GM18909 (cell line): ENCODE measurements at regions not wholly inside any gene's neighbourhood (a gene's known extent, or its start where the extent isn't known, plus 50 kb on each side); places are given as distances from the start of the nearest gene placed in this dataset.
"Not testable (repeated sequence)": the region's sequence is repeated elsewhere in the genome, so short reads cannot be mapped to it uniquely, and the experiment has no call there.

Experiments
- ATAC-seq: cut with Tn5 transposase; IDR thresholded peaks from one replicate; pipeline ENCODE4 v1.9.1; 2021; ENCODE audit warnings: mild to moderate bottlenecking; ENCODE audit not compliant: unreplicated experiment, poor library complexity

GRCh38 chr6:130697995-130698535 lies 129.1 kb upstream of the SMLR1 start:
- ATAC-seq, result peak; percentile 89

GRCh38 chr6:130699742-130700141 lies 127.5 kb upstream of the SMLR1 start:
- no peak for ATAC-seq

- no peak for ATAC-seq
Observed at GRCh38 chr6:130700397-130700796, 126.8 kb upstream of the SMLR1 start.

- no peak for ATAC-seq
Observed at GRCh38 chr6:130708338-130708737, 118.9 kb upstream of the SMLR1 start.

GRCh38 chr6:130711641-130712040 lies 115.6 kb upstream of the SMLR1 start:
- not testable (repeated sequence) for ATAC-seq

- ATAC-seq, result no peak
Observed at GRCh38 chr6:130713144-130713543, 114.1 kb upstream of the SMLR1 start.

- no peak for ATAC-seq
Observed at GRCh38 chr6:130715058-130715457, 112.1 kb upstream of the SMLR1 start.

GRCh38 chr6:130716466-130716865 lies 110.7 kb upstream of the SMLR1 start:
- no peak for ATAC-seq

GRCh38 chr6:130717657-130718056 lies 109.5 kb upstream of the SMLR1 start:
- no peak for ATAC-seq

GRCh38 chr6:130720076-130720715 lies 107.0 kb upstream of the SMLR1 start:
- no peak for ATAC-seq

- ATAC-seq, result no peak
Observed at GRCh38 chr6:130724089-130724488, 103.1 kb upstream of the SMLR1 start.

- ATAC-seq, result no peak
Observed at GRCh38 chr6:130725551-130725950, 101.7 kb upstream of the SMLR1 start.

- not testable (repeated sequence) for ATAC-seq
Observed at GRCh38 chr6:130728064-130728463, 99.1 kb upstream of the SMLR1 start.

GRCh38 chr6:130730600-130730999 lies 96.6 kb upstream of the SMLR1 start:
- no peak for ATAC-seq

GRCh38 chr6:130734161-130734560 lies 93.0 kb upstream of the SMLR1 start:
- ATAC-seq, result no peak

- ATAC-seq, result no peak
Observed at GRCh38 chr6:130740308-130740707, 86.9 kb upstream of the SMLR1 start.

- no peak for ATAC-seq
Observed at GRCh38 chr6:130742131-130742681, 85.0 kb upstream of the SMLR1 start.

GRCh38 chr6:130743175-130743574 lies 84.0 kb upstream of the SMLR1 start:
- no peak for ATAC-seq

- ATAC-seq, result no peak
Observed at GRCh38 chr6:130744576-130745366, 82.4 kb upstream of the SMLR1 start.

GRCh38 chr6:130748041-130748440 lies 79.2 kb upstream of the SMLR1 start:
- ATAC-seq, result no peak

GRCh38 chr6:130749402-130749801 lies 77.8 kb upstream of the SMLR1 start:
- ATAC-seq, result no peak
